Heart left ventricle (tissue), 13 donors: ENCODE measurements at regions not wholly inside any gene's neighbourhood (a gene's known extent, or its start where the extent isn't known, plus 50 kb on each side); places are given as distances from the start of the nearest gene placed in this dataset.

Experiments used
- POLR2A ChIP-seq, 2 donors: fragments of 450-650 bp; IDR thresholded peaks; one replicate each; pipeline ENCODE4 v1.6.1; 2017; ENCODE audit warnings: antibody characterized with exemption in 2 of 2, mild to moderate bottlenecking in 2 of 2, moderate library complexity in 2 of 2
- TF ChIP-seq, protein P1 (sequence below), 12 donors: fragments of 200-600 bp; sonication (generic) in 4 of 12; IDR thresholded peaks; one replicate each; pipeline versions ENCODE4 v1.5.0 to v1.8.0; 2018 to 2022; ENCODE audit warnings: antibody characterized with exemption in 12 of 12, mild to moderate bottlenecking in 5 of 12
- donor health status: ischemic (EF 13 %, LVEDD 7.1; RV severe dilation, severe dysfunction).
- donor health status: DM: no; HTN: yes; CAD: no.
- donor health status: DM: no; HTN: no; CAD: no.
- donor health status: ischemic (EF 25% LVEDD 6.9; RV normal size, moderate dysfunction).
- donor health status: ischemic (EF 25% LVEDD 5.7; RV mildly dilated, moderate dysfunction).
- donor health status: ischemic (EF 35%, LVEDD 5.7; RV mildly dilated, moderate dysfunction).
- donor health status: nonischemic (EF 11% LVEDD 7.7; RV severe dilation, severe dysfunction).
- donor health status: DM: yes; HTN: yes; CAD: no.
- donor health status: PGD.
- donor health status: ischemic (EF 29% LVEDD 5.4; RV normal size, mild dysfunction).
- donor health status: nonischemic (EF 23%, LVEDD 6.1; RV moderate dilation, normal function).

GRCh38 chr3:152606146-152606545 lies 228.8 kb upstream of the P2RY1 start:
- TF ChIP-seq, protein P1, sequence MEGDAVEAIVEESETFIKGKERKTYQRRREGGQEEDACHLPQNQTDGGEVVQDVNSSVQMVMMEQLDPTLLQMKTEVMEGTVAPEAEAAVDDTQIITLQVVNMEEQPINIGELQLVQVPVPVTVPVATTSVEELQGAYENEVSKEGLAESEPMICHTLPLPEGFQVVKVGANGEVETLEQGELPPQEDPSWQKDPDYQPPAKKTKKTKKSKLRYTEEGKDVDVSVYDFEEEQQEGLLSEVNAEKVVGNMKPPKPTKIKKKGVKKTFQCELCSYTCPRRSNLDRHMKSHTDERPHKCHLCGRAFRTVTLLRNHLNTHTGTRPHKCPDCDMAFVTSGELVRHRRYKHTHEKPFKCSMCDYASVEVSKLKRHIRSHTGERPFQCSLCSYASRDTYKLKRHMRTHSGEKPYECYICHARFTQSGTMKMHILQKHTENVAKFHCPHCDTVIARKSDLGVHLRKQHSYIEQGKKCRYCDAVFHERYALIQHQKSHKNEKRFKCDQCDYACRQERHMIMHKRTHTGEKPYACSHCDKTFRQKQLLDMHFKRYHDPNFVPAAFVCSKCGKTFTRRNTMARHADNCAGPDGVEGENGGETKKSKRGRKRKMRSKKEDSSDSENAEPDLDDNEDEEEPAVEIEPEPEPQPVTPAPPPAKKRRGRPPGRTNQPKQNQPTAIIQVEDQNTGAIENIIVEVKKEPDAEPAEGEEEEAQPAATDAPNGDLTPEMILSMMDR (IDR thresholded peaks at IDR 0.05): no peak
- no peak for TF ChIP-seq POLR2A (IDR thresholded peaks at IDR 0.05)
